MG63 (cell line): ENCODE measurements at regions not wholly inside any gene's neighbourhood (a gene's known extent, or its start where the extent isn't known, plus 50 kb on each side); places are given as distances from the start of the nearest gene placed in this dataset.
"Not testable (repeated sequence)": the region's sequence is repeated elsewhere in the genome, so short reads cannot be mapped to it uniquely, and the experiment has no call there.

Experiments
- DNase-seq: peaks from one replicate; pipeline ENCODE4 v3.0.0-alpha.2; 2020
- H3K27me3 ChIP-seq: fragments of 250-450 bp; sonication (Bioruptor Pico); 2 replicates; pipeline ENCODE4 v1.5.1; 2020; ENCODE audit warnings: mild to moderate bottlenecking, moderate library complexity
- H3K36me3 ChIP-seq: fragments of 250-450 bp; sonication (Bioruptor Pico); 2 replicates; pipeline ENCODE4 v1.5.1; 2020; ENCODE audit warnings: mild to moderate bottlenecking, moderate library complexity
- H3K4me3 ChIP-seq: fragments of 250-450 bp; sonication (Bioruptor Pico); 2 replicates; pipeline ENCODE4 v1.5.1; 2020; ENCODE audit warnings: mild to moderate bottlenecking, moderate library complexity
- H3K9me3 ChIP-seq: fragments of 250-450 bp; sonication (Bioruptor Pico); 2 replicates; pipeline ENCODE4 v1.5.1; 2020; ENCODE audit warnings: mild to moderate bottlenecking, moderate library complexity

DNA sequence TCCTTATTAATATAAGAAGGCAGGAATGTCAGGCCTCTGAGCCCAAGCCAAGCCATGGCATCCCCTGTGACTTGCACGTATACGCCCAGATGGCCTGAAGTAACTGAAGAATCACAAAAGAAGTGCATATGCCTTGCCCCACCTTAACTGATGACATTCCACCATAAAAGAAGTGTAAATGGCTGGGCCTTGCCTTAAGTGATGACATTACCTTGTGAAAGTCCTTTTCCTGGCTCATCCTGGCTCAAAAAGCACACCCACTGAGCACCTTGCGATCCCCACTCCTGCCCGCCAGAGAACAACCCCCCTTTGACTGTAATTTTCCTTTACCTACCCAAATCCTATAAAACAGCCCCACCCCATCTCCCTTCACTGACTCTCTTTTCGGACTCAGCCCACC lies 217.5 kb downstream of the TXNL1 start:
- H3K27me3 ChIP-seq, H3K36me3 ChIP-seq, H3K4me3 ChIP-seq, DNase-seq, H3K9me3 ChIP-seq: not testable (repeated sequence)

DNA sequence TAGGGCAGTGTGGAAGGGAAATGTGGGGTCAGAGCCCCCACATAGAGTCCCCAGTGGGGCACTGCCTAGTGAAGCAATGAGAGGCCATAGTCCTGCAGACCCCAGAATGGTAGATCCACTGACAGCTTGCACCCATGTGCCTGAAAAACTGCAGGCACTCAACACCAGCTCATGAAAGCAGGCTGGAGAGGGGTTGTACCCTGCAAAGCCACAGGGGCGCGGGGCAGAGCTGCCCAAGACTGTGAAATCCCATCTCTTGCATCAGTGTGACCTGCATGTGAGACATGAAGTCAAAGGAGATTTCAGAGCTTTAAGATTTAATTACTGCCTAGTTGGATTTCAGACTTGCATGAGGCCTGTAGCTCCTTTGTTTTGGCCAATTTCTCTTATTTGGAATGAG lies 224.0 kb downstream of the TXNL1 start:
- Histone ChIP-seq H3K27me3 (no peaks in the 10 kb centered on the region), H3K9me3 (no peaks in the 10 kb centered on the region), H3K4me3 (no peak overlapping the region), H3K36me3 (no peaks in the 10 kb centered on the region)
- no peak for DNase-seq

DNA sequence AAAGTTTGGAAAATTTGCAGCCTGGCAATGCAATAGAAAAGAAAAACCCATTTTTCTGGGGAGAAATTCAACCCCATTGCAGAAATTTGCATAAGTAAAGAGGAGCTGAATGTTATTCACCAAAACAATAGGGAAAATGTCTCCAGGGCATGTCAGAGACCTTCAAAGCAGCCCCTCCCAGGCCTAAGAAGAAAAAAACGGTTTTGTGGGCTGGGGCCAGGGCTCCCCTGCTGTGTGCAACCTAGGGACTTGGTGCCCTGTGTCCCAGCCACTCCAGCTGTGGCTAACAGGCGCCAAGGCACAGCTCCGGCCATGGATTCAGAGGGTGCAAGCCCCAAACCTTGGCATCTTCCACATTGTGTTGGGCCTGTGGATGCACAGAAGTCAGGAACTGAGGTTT lies 224.5 kb downstream of the TXNL1 start:
- H3K36me3 ChIP-seq = no peaks in the 10 kb centered on the region
- no peaks in the 10 kb centered on the region for H3K9me3 ChIP-seq
- no peaks in the 10 kb centered on the region for H3K27me3 ChIP-seq
- H3K4me3 ChIP-seq = no peak overlapping the region
- DNase-seq = no peak

DNA sequence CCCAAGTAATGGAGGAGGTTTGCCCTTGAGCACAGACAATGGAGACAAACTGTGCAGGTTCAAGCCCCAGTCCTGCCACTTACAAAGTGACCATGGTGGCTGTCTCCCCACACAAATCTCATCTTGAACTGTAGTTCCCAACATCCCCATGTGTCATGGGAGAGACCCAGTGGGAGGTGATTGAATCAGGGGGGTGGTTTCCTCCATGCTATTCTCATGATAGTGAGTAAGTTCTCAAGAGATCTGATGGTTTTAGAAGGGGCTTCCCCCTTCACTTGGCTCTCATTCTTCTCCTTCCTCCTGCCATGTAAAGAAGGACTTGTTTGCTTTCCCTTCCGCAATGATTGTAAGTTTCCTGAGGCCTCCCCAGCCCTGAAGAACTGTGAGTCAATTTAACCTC lies 225.4 kb downstream of the TXNL1 start:
- no peak for DNase-seq
- no peaks in the 10 kb centered on the region for H3K27me3 ChIP-seq

DNA sequence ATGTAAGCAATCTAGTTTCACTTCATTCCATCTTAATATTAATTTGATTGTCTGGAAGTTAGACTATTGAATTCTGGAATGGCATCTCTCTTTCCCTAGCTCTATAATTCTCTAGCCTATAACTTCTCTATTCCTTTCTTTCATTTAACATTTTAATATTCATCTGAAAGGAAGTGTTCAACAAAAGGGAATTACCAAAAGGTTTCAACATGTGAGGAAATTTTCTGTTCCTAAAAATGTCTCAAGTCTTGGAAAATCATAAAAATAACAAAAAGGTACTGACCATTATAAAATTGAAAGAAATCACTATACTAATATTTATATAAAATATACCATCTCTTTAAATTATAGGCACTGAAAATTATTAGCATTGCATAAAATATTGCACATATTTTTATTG lies 228.7 kb downstream of the TXNL1 start:
- DNase-seq = no peak
- H3K36me3 ChIP-seq = no peaks in the 10 kb centered on the region
- no peaks in the 10 kb centered on the region for H3K9me3 ChIP-seq
- no peak overlapping the region for H3K4me3 ChIP-seq
- H3K27me3 ChIP-seq = no peaks in the 10 kb centered on the region

More for the DNA sequence above, 225.4 kb downstream of the TXNL1 start:
- H3K36me3 ChIP-seq = no peaks in the 10 kb centered on the region
- no peak overlapping the region for H3K4me3 ChIP-seq
- H3K9me3 ChIP-seq = no peaks in the 10 kb centered on the region

DNA sequence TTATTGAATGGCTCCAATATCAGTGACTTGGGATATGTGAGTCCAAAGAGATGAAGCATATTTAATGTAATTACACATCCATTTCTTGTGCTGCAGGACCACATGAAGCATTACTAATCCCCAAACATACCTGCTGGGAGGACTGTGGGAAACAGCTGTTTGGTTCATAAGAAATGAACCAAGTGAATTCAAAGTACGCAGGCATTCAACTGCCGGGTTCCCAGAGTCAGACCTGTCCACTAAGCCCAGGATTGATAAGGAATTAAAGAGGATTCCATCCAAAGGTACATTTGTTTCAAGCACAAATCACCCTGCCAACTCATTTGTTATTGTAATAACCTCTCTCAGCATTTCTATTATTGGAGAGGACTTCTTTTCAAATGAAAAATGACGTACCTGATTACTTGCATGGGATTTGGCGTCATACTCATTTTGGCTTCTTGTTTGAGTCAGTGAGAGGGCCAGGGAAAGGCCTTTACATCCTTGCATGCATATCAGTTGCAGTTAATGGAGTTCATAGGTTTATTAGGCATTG lies 230.7 kb downstream of the TXNL1 start:
- Histone ChIP-seq H3K27me3 (no peaks in the 10 kb centered on the region), H3K4me3 (no peak overlapping the region), H3K36me3 (no peaks in the 10 kb centered on the region), H3K9me3 (no peaks in the 10 kb centered on the region)
- no peak for DNase-seq

DNA sequence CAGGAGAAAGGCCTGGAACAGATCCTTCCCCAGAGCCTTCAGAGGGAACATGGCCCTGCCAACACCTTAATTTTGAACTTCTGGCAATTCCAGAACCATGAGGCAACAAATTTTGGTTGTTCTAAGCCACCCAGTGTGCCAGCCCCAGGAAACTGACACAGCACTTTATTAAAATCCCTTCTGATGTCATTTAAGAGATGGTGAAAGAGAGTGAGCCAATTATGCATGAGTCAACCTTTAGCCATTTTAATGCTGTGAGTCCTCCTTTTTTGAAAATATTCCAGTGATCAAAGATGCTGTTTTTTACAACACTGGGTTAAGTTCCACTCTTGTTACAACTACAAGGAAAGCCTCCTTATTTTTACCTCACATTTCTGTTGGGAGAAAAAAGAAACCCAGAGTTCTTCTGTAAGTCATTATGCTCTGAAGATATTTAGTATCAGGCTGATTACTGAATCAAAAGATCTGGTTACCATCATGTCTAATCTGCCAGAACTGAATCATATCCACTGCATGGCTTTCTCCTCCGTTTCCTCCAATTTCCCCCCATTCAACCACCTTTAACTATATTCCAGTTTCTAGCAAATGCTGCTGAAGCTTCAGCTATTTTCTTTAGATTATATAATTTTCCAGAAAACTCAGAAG lies 235.4 kb downstream of the TXNL1 start:
- no peak overlapping the region for H3K4me3 ChIP-seq
- no peaks in the 10 kb centered on the region for H3K9me3 ChIP-seq
- H3K36me3 ChIP-seq = no peaks in the 10 kb centered on the region
- DNase-seq = peak; percentile 67
- H3K27me3 ChIP-seq = no peaks in the 10 kb centered on the region

DNA sequence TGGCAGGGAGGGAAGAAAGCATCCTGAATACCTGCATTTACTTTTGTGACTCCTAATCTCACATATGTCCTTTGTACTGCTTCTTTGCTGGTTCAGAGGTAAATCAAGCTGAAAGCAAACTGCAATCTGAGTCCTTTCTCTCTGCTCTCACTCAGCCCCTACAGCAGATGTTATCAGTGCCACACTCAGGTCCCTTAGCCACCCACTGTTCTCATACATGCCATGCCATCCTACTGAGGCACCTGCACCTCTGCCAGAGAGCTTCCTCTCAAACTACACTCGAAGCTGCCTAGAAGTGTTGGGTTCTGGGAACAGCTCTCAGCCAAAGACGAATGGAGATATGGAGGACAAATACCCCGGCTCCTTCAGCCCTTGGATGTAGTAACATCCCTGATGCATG lies 244.5 kb downstream of the TXNL1 start:
- Histone ChIP-seq H3K27me3 (no peaks in the 10 kb centered on the region), H3K4me3 (no peak overlapping the region), H3K36me3 (no peaks in the 10 kb centered on the region), H3K9me3 (no peaks in the 10 kb centered on the region)
- no peak for DNase-seq

DNA sequence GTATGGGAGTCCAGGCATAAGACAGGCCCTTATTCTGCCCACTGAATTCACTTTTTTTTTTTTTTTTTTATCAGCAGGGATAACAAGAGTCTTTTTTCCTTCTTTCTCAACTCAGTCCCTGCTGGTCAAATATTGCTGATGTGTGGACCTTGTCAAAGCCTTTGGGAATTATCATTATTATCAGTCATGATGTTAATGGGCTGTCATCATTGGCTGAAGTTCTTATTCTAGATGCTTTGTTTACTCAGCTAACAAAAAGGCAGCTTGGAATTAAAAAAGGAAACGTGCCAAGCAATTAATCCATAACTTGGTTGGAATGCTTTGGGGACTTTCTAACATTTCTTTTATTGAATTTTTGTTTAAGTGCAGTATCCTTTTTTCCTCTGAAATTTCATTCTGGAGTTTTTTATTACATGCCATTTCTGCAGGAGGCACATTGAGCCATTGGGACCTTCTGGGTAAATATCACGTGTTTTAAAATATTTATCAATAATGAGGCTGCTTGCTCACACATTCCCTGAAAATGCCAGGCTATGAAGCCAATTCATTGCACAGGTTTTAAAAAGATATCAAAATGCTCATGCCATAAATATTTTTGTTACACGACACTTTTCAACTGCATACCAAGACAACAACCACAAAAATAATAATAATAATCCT lies 246.3 kb downstream of the TXNL1 start:
- Histone ChIP-seq H3K27me3 (no peaks in the 10 kb centered on the region), H3K36me3 (no peaks in the 10 kb centered on the region), H3K4me3 (no peak overlapping the region), H3K9me3 (no peaks in the 10 kb centered on the region)
- DNase-seq = no peak

DNA sequence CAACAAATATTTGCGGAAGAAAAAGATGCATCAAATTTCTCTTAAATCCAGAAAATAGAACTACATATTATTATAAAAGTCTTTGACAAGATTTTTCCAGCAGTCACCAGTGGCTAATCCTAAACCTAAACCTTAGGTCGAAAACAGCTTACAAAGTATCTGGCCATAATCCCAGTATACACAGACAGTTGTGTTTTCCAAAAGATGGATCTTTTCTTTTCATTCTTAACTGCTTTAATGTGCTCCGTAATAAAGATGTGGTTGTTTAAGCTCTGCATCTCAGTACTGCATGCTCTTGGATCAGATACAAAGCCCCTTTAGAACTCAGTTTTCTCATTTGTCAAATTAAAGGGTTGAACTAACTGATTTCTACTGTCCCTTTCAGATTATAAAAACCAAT lies 247.8 kb downstream of the TXNL1 start:
- H3K27me3 ChIP-seq = no peaks in the 10 kb centered on the region
- DNase-seq = no peak
- H3K4me3 ChIP-seq = no peak overlapping the region
- no peaks in the 10 kb centered on the region for H3K36me3 ChIP-seq
- no peaks in the 10 kb centered on the region for H3K9me3 ChIP-seq

DNA sequence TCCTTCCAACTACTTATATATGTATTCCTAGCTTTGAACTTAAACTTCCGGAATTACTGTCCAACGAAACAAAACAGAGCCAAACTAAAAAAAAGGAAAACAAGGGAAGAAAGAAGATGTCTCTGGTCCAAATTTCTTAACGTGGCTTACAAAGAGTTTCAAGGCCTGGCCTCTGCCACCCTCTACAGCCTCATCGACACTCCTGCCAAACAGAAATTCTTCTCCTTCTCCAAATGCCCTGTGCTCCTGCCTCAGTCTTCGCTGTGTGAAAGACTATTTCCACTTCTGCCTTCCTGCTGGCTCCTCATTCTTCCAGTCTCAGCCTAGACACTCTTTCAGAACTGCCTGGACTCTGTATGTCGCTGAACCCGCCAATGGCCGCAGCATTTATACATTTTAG lies 249.2 kb downstream of the TXNL1 start:
- no peaks in the 10 kb centered on the region for H3K27me3 ChIP-seq
- H3K36me3 ChIP-seq = no peaks in the 10 kb centered on the region
- DNase-seq = no peak
- H3K9me3 ChIP-seq = no peaks in the 10 kb centered on the region
- H3K4me3 ChIP-seq = no peak overlapping the region

DNA sequence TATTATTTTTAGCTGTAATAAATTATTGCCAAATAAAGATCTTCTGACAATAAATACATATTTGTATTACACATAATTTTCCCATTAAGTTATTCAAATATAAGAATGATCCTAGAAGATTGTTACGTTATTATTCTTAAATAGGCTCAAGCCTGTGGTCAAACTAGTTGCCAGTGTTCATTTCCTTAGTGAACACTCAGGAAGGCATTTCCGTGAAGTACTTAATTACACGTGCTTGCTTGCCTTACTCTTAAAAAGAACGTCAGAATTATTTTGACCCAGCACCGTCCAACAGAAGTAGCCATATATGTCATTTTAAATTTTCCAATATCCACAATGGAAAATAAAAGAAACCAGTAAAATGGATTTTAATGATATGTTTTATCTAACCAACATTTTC lies 249.8 kb downstream of the TXNL1 start:
- no peaks in the 10 kb centered on the region for H3K9me3 ChIP-seq

DNA sequence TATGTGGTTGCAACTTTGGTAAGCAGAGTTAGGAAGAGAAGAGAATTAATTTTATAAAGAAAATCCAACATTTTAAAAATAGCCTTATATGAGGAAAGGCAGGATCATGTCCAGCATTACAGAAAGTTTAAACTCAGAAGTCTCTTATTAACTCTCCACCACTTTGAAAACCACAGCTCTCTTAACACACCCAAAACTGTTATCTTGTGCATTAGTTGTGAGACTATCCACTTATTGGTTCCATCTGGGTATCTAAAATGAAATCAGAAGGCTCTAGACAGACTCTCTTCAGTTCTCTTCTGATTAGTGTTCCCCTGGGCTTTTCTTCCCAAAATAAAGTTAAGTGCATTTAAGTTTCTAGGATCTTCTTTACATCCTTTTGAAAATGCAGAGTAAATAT lies 251.5 kb downstream of the TXNL1 start:
- Histone ChIP-seq H3K36me3 (no peaks in the 10 kb centered on the region), H3K27me3 (no peaks in the 10 kb centered on the region), H3K4me3 (no peak overlapping the region), H3K9me3 (no peaks in the 10 kb centered on the region)
- no peak for DNase-seq

More for the DNA sequence above, 249.8 kb downstream of the TXNL1 start:
- Histone ChIP-seq H3K4me3 (no peak overlapping the region), H3K27me3 (no peaks in the 10 kb centered on the region), H3K36me3 (no peaks in the 10 kb centered on the region)
- DNase-seq = no peak

DNA sequence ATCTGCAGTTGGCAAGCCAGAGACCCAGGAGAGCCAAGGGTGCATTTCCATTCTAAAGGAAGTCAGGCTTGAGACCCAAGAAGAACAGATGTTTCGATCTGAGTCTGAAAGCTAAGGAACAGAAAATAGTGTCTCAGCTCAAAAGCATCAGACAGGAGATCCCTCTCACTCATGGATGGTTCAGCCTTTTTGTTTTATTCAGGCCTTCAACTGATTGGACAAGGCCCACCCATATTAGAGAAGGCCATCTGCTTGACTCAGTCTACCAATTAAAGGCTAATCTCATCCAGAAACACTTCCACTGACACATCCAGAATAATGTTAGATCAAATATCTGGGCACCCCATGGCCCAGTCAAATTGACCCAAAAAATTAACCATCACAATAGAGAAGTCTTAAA lies 255.0 kb downstream of the TXNL1 start:
- Histone ChIP-seq H3K36me3 (no peaks in the 10 kb centered on the region), H3K27me3 (no peaks in the 10 kb centered on the region), H3K9me3 (no peaks in the 10 kb centered on the region), H3K4me3 (no peak overlapping the region)
- no peak for DNase-seq

DNA sequence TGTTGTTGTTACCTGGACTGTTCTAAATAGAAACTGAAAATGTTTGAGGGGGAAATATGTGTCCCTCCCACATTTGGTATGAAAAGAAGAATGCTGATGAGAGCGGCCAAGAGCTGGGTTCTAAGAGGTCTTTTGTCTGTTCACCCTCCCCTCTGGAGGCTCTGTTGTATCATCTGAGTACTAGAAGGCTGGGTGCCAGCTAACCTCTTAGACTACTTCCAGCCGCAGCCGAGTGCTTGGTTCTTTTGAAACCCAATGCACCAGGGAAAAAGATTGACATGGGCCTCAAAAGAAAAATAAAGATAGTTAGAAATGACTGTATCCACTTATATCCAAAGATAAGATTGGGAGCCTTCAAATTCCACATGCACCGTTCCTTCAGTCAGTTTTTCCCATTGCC lies 255.9 kb downstream of the TXNL1 start:
- Histone ChIP-seq H3K27me3 (no peaks in the 10 kb centered on the region), H3K36me3 (no peaks in the 10 kb centered on the region), H3K4me3 (no peak overlapping the region), H3K9me3 (no peaks in the 10 kb centered on the region)
- DNase-seq = no peak

DNA sequence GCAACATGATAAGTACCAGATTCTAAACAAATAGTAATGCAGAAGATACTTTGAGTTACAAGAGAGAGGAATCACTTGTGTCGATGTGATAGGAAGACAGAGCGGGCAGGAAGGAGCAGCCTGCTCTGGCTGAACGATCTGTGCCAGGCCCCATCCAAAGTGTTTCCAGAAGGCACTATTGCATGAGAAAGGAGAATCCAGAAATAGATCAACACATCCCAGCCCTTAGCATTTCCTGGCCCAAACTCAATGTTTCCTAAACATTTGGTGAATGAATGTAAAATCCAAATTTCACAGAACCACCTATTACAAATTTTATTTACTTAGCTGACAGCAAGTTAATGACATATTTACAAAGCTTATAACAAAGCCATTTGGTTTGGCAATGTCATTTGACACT lies 257.2 kb downstream of the TXNL1 start:
- no peaks in the 10 kb centered on the region for H3K9me3 ChIP-seq
- H3K36me3 ChIP-seq = no peaks in the 10 kb centered on the region
- DNase-seq = no peak
- no peaks in the 10 kb centered on the region for H3K27me3 ChIP-seq
- H3K4me3 ChIP-seq = no peak overlapping the region

DNA sequence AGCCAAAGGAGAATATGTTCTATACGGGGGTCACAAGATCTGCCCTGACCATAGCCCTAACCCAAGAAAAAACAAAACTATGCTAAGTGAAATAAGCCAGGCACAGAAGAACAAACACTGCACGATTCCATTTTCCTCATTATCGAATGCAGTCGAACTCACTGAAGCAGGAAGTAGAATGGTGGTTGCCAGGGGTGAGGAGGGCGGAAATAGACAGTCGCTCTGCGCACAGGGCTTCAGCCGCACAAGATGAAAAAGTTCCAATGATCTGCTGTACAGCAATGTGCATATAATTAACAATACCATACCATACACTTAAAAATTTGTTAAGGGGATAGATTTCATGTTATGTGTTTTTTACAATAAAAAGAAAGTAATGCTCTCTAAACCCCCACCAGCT lies 257.7 kb downstream of the TXNL1 start:
- no peak for DNase-seq
- Histone ChIP-seq H3K27me3 (no peaks in the 10 kb centered on the region), H3K36me3 (no peaks in the 10 kb centered on the region), H3K9me3 (no peaks in the 10 kb centered on the region), H3K4me3 (no peak overlapping the region)

DNA sequence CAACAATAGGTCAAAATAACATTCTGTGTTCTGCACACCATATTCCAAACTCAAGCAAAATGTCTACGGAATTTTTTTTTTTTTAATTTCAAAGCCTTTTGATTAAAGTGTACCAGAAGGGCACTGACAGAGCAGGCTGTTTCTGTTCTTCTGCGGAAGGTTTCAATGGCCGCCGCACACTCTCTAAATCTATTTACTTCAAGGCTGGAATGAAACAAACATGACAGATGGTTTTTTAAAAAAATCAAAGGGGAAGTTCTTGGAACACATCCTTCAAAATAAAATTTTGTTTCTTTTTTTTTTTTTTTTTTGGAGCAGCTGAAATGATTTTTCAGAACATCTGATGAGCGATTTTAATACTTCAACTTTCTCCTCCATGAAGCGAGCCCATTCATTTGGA lies 259.1 kb downstream of the TXNL1 start:
- DNase-seq = no peak
- Histone ChIP-seq H3K27me3 (no peaks in the 10 kb centered on the region), H3K4me3 (peak overlapping the region; percentile 9; the same call in 1 of the 2 replicates)

More for the DNA sequence above, 259.1 kb downstream of the TXNL1 start:
- no peaks in the 10 kb centered on the region for H3K36me3 ChIP-seq
- no peaks in the 10 kb centered on the region for H3K9me3 ChIP-seq
